HL-60 (cell line): ENCODE measurements at regions not wholly inside any gene's neighbourhood (a gene's known extent, or its start where the extent isn't known, plus 50 kb on each side); places are given as distances from the start of the nearest gene placed in this dataset.

Source experiments
- DNase-seq, 2 experiments: peaks; one replicate each; pipeline ENCODE4 v3.0.0-alpha.2; 2010 to 2020; ENCODE audit warnings: low read depth in 1 of 2, low spot score in 1 of 2
- H3K27ac ChIP-seq: fragments of 250-450 bp; sonication (Bioruptor Pico); replicated peaks from 2 replicates; pipeline ENCODE4 v1.5.1; 2020; ENCODE audit warnings: mild to moderate bottlenecking, moderate library complexity
- H3K27me3 ChIP-seq: fragments of 250-450 bp; sonication (Bioruptor Pico); 2 replicates; pipeline ENCODE4 v1.5.1; 2021; ENCODE audit warnings: mild to moderate bottlenecking, moderate library complexity; ENCODE audit not compliant: insufficient read depth, poor library complexity, severe bottlenecking
- H3K4me3 ChIP-seq: replicated peaks from 2 replicates; pipeline ENCODE4 v1.5.1; 2011; ENCODE audit warnings: mild to moderate bottlenecking, control low read depth, low read length; ENCODE audit not compliant: insufficient read depth
- GABPA ChIP-seq: IDR thresholded peaks from 2 replicates; pipeline ENCODE4 v1.6.1; 2012; ENCODE audit warnings: low read depth
- POLR2AphosphoS5 ChIP-seq: IDR thresholded peaks from 2 replicates; pipeline ENCODE4 v1.6.1; 2012; ENCODE audit warnings: low read depth
- SPI1 ChIP-seq: IDR thresholded peaks from 2 replicates; pipeline ENCODE4 v1.6.1; 2012; ENCODE audit warnings: low read depth, mild to moderate bottlenecking, borderline replicate concordance
- TF ChIP-seq, protein P1 (sequence below): IDR thresholded peaks from 2 replicates; pipeline ENCODE4 v1.6.1; 2012; ENCODE audit warnings: low read depth; ENCODE audit not compliant: insufficient replicate concordance
- TF ChIP-seq, protein P2 (sequence below): IDR thresholded peaks from one replicate; pipeline ENCODE4 v1.5.1; 2011; ENCODE audit warnings: low read length, control low read depth, inconsistent platforms; ENCODE audit not compliant: insufficient read depth

DNA sequence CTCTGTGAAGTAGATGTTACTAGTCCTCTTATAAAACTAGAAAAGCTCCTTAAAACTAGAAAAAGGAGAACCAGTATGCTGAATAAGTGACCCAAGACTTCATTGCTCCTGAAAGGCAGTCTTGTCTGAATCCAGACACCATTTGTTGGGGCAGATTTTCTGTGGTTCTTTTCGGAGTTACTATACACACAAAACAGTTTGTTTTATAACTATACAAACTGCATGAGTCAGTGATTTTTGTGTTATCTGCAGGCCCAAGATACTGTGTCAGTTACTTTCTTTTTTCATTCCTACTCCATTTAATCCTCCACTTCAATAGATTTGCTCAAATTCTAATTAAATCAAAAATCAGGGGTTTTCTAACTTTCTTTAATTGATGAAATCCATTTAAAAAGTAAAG, 244.6 kb downstream of the ARPP21 start:
- no peak for DNase-seq
- no peaks in the 10 kb centered on the region for H3K27me3 ChIP-seq
- no peak overlapping the region for H3K27ac ChIP-seq
- H3K4me3 ChIP-seq = no peak overlapping the region
- TF ChIP-seq, protein P1, sequence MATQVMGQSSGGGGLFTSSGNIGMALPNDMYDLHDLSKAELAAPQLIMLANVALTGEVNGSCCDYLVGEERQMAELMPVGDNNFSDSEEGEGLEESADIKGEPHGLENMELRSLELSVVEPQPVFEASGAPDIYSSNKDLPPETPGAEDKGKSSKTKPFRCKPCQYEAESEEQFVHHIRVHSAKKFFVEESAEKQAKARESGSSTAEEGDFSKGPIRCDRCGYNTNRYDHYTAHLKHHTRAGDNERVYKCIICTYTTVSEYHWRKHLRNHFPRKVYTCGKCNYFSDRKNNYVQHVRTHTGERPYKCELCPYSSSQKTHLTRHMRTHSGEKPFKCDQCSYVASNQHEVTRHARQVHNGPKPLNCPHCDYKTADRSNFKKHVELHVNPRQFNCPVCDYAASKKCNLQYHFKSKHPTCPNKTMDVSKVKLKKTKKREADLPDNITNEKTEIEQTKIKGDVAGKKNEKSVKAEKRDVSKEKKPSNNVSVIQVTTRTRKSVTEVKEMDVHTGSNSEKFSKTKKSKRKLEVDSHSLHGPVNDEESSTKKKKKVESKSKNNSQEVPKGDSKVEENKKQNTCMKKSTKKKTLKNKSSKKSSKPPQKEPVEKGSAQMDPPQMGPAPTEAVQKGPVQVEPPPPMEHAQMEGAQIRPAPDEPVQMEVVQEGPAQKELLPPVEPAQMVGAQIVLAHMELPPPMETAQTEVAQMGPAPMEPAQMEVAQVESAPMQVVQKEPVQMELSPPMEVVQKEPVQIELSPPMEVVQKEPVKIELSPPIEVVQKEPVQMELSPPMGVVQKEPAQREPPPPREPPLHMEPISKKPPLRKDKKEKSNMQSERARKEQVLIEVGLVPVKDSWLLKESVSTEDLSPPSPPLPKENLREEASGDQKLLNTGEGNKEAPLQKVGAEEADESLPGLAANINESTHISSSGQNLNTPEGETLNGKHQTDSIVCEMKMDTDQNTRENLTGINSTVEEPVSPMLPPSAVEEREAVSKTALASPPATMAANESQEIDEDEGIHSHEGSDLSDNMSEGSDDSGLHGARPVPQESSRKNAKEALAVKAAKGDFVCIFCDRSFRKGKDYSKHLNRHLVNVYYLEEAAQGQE = no peak
- TF ChIP-seq POLR2AphosphoS5 = no peak

DNA sequence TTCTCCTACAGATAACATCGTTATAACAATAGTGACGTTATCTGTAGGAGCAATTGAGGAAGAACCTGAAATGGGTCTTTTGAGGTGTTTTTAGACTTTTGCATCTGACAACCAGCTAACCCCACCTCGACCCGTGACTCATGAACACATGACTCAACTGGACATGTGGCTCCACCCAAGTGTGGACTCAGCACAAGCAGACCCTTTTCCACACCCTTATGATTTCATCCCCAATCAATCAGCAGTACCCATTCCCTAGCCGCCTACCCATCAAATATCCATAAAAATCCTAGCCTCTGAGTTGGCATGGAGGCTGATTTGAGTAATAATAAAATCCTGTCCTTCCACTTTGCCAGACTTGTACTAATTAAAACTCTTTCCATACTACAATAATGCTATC, 255.4 kb downstream of the ARPP21 start:
- no peak for DNase-seq

DNA sequence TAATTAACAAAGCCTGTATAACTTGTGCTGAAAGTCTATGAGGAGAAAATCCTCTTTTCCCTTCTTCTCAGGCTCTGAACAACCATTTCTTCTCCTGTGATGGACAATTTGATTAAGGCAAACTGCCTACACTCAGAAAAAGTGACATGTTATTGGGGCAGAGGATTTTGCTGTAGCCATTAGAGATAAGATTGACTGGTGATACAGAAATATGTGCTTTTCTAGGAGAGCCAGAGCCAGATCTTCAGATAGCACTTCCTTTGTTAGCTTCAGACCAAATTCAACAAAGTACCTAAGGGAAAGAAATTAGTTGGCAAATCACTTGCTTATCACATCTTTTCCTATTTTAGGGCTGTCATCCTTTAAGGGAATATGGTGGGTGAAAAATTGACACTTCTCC, 259.9 kb downstream of the ARPP21 start:
- Histone ChIP-seq H3K27me3 (no peaks in the 10 kb centered on the region), H3K4me3 (no peak overlapping the region), H3K27ac (no peak overlapping the region)
- DNase-seq = no peak
- TF ChIP-seq, protein P2, sequence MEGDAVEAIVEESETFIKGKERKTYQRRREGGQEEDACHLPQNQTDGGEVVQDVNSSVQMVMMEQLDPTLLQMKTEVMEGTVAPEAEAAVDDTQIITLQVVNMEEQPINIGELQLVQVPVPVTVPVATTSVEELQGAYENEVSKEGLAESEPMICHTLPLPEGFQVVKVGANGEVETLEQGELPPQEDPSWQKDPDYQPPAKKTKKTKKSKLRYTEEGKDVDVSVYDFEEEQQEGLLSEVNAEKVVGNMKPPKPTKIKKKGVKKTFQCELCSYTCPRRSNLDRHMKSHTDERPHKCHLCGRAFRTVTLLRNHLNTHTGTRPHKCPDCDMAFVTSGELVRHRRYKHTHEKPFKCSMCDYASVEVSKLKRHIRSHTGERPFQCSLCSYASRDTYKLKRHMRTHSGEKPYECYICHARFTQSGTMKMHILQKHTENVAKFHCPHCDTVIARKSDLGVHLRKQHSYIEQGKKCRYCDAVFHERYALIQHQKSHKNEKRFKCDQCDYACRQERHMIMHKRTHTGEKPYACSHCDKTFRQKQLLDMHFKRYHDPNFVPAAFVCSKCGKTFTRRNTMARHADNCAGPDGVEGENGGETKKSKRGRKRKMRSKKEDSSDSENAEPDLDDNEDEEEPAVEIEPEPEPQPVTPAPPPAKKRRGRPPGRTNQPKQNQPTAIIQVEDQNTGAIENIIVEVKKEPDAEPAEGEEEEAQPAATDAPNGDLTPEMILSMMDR = no peak
- TF ChIP-seq POLR2AphosphoS5 = no peak
- TF ChIP-seq, protein P1 = no peak
- TF ChIP-seq SPI1 = no peak
- no peak for TF ChIP-seq GABPA

More for the DNA sequence above, 255.4 kb downstream of the ARPP21 start:
- H3K4me3 ChIP-seq = no peak overlapping the region
- H3K27me3 ChIP-seq = no peaks in the 10 kb centered on the region
- TF ChIP-seq GABPA = no peak
- no peak overlapping the region for H3K27ac ChIP-seq

DNA sequence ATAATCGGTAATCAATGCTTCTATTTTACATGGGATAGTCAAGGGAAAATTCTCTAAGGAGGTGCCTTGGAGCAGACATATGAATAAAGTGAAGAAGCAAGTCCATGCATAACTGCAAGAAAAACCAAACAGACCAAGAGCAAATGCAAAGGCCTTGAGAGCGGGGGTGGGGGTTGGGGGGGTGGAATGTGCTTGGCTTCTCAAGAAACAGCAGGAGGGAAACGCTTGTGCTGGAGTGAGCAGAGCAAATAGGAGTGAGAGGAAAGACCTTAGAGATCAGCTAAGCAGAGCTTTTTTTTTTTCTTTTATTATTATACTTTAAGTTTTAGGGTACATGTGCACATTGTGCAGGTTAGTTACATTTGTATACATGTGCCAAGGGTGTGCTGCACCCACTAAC, 260.8 kb downstream of the ARPP21 start:
- Histone ChIP-seq H3K27ac (no peak overlapping the region), H3K4me3 (no peak overlapping the region), H3K27me3 (no peaks in the 10 kb centered on the region)
- no peak for DNase-seq
- TF ChIP-seq SPI1 (no peak), GABPA (no peak), POLR2AphosphoS5 (no peak)
- TF ChIP-seq, protein P2 = no peak
- TF ChIP-seq, protein P1 = no peak
